ENCODE measurements at regions not wholly inside any gene's neighbourhood (a gene's known extent, or its start where the extent isn't known, plus 50 kb on each side); places are given as distances from the start of the nearest gene placed in this dataset.
A peak's percentile ranks its signal among the peaks of the same experiment; 100 is the strongest.

- H3K4me3 ChIP-seq (ENCODE audit: low read length), result no peak overlapping the region
- no peaks in the 10 kb centered on the region for H3K36me3 ChIP-seq (ENCODE audit: control insufficient read depth, insufficient read depth, low read length)
- no peaks in the 10 kb centered on the region for H3K9me3 ChIP-seq (replicated peaks; ENCODE audit: control insufficient read depth, low read depth, low read length)
- no CpG with 5 or more reads among the region's 3 CpGs for WGBS (ENCODE audit: insufficient coverage)
- H3K27me3 ChIP-seq (ENCODE audit: control insufficient read depth, insufficient read depth, low read length), result no peaks in the 10 kb centered on the region
- peaks cover 2% of the 10 kb centered on the region for H3K4me1 ChIP-seq (ENCODE audit: control insufficient read depth, insufficient read depth, low read length)
- no peak for DNase-seq
- no peak overlapping the region for H3K27ac ChIP-seq (ENCODE audit: low read length)
Measured at GRCh38 chr9:81470864-81471263, 218.5 kb downstream of the TLE1 start.

- no CpG with 5 or more reads among the region's 1 CpG for WGBS (ENCODE audit: insufficient coverage)
- no peaks in the 10 kb centered on the region for H3K36me3 ChIP-seq (ENCODE audit: control insufficient read depth, insufficient read depth, low read length)
- no peak for DNase-seq
- no peaks in the 10 kb centered on the region for H3K27me3 ChIP-seq (ENCODE audit: control insufficient read depth, insufficient read depth, low read length)
- no peak overlapping the region for H3K4me3 ChIP-seq (ENCODE audit: low read length)
- peaks cover 2% of the 10 kb centered on the region for H3K4me1 ChIP-seq (ENCODE audit: control insufficient read depth, insufficient read depth, low read length)
- H3K9me3 ChIP-seq (replicated peaks; ENCODE audit: control insufficient read depth, low read depth, low read length), result no peaks in the 10 kb centered on the region
- H3K27ac ChIP-seq (ENCODE audit: low read length), result no peak overlapping the region
Measured at GRCh38 chr9:81468084-81468595, 221.2 kb downstream of the TLE1 start.

GRCh38 chr9:81466981-81467380 is 222.4 kb downstream of the TLE1 start:
- Histone ChIP-seq H3K9me3 (replicated peaks; ENCODE audit: control insufficient read depth, low read depth, low read length) (no peaks in the 10 kb centered on the region), H3K4me3 (ENCODE audit: low read length) (no peak overlapping the region), H3K4me1 (ENCODE audit: control insufficient read depth, insufficient read depth, low read length) (peaks cover 2% of the 10 kb centered on the region), H3K27me3 (ENCODE audit: control insufficient read depth, insufficient read depth, low read length) (no peaks in the 10 kb centered on the region), H3K27ac (ENCODE audit: low read length) (no peak overlapping the region), H3K36me3 (ENCODE audit: control insufficient read depth, insufficient read depth, low read length) (no peaks in the 10 kb centered on the region)
- WGBS (ENCODE audit: insufficient coverage), result no CpG with 5 or more reads among the region's 5 CpGs
- DNase-seq, result no peak

GRCh38 chr9:81465468-81466011 is 223.8 kb downstream of the TLE1 start:
- Histone ChIP-seq H3K27me3 (ENCODE audit: control insufficient read depth, insufficient read depth, low read length) (no peaks in the 10 kb centered on the region), H3K36me3 (ENCODE audit: control insufficient read depth, insufficient read depth, low read length) (no peaks in the 10 kb centered on the region), H3K4me1 (ENCODE audit: control insufficient read depth, insufficient read depth, low read length) (peaks cover 2% of the 10 kb centered on the region), H3K9me3 (replicated peaks; ENCODE audit: control insufficient read depth, low read depth, low read length) (no peaks in the 10 kb centered on the region), H3K27ac (ENCODE audit: low read length) (peak overlapping the region; percentile 39), H3K4me3 (ENCODE audit: low read length) (no peak overlapping the region)
- peak; percentile 46 for DNase-seq
- 79% methylated on average over 5 of the region's 6 CpGs for WGBS (ENCODE audit: insufficient coverage)

- H3K9me3 ChIP-seq (replicated peaks; ENCODE audit: control insufficient read depth, low read depth, low read length), result no peaks in the 10 kb centered on the region
- no peak overlapping the region for H3K4me3 ChIP-seq (ENCODE audit: low read length)
- H3K27me3 ChIP-seq (ENCODE audit: control insufficient read depth, insufficient read depth, low read length), result no peaks in the 10 kb centered on the region
- H3K4me1 ChIP-seq (ENCODE audit: control insufficient read depth, insufficient read depth, low read length), result peaks cover 2% of the 10 kb centered on the region
- no peak overlapping the region for H3K27ac ChIP-seq (ENCODE audit: low read length)
- H3K36me3 ChIP-seq (ENCODE audit: control insufficient read depth, insufficient read depth, low read length), result no peaks in the 10 kb centered on the region
- DNase-seq, result no peak
Measured at GRCh38 chr9:81462801-81463200, 226.5 kb downstream of the TLE1 start.

GRCh38 chr9:81461196-81461595 is 228.2 kb downstream of the TLE1 start:
- Histone ChIP-seq H3K27me3 (ENCODE audit: control insufficient read depth, insufficient read depth, low read length) (no peaks in the 10 kb centered on the region), H3K9me3 (replicated peaks; ENCODE audit: control insufficient read depth, low read depth, low read length) (no peaks in the 10 kb centered on the region), H3K36me3 (ENCODE audit: control insufficient read depth, insufficient read depth, low read length) (no peaks in the 10 kb centered on the region), H3K27ac (ENCODE audit: low read length) (no peak overlapping the region), H3K4me3 (ENCODE audit: low read length) (no peak overlapping the region), H3K4me1 (ENCODE audit: control insufficient read depth, insufficient read depth, low read length) (peaks cover 2% of the 10 kb centered on the region)
- whole genome bisulfite sequencing (ENCODE audit: insufficient coverage), result 100% methylated on average over 2 of the region's 5 CpGs
- DNase-seq, result no peak

GRCh38 chr9:81460693-81461092 is 228.7 kb downstream of the TLE1 start:
- DNase-seq, result no peak
- no peak overlapping the region for H3K4me3 ChIP-seq (ENCODE audit: low read length)
- H3K36me3 ChIP-seq (ENCODE audit: control insufficient read depth, insufficient read depth, low read length), result no peaks in the 10 kb centered on the region
- no peaks in the 10 kb centered on the region for H3K9me3 ChIP-seq (replicated peaks; ENCODE audit: control insufficient read depth, low read depth, low read length)
- H3K27me3 ChIP-seq (ENCODE audit: control insufficient read depth, insufficient read depth, low read length), result no peaks in the 10 kb centered on the region
- H3K4me1 ChIP-seq (ENCODE audit: control insufficient read depth, insufficient read depth, low read length), result peaks cover under 1% of the 10 kb centered on the region
- no peak overlapping the region for H3K27ac ChIP-seq (ENCODE audit: low read length)
- no CpG with 5 or more reads among the region's 1 CpG for WGBS (ENCODE audit: insufficient coverage)

GRCh38 chr9:81459591-81459990 is 229.8 kb downstream of the TLE1 start:
- H3K4me1 ChIP-seq (ENCODE audit: control insufficient read depth, insufficient read depth, low read length), result no peaks in the 10 kb centered on the region
- H3K27ac ChIP-seq (ENCODE audit: low read length), result no peak overlapping the region
- H3K4me3 ChIP-seq (ENCODE audit: low read length), result no peak overlapping the region
- H3K27me3 ChIP-seq (ENCODE audit: control insufficient read depth, insufficient read depth, low read length), result no peaks in the 10 kb centered on the region
- H3K36me3 ChIP-seq (ENCODE audit: control insufficient read depth, insufficient read depth, low read length), result no peaks in the 10 kb centered on the region
- DNase-seq, result no peak
- H3K9me3 ChIP-seq (replicated peaks; ENCODE audit: control insufficient read depth, low read depth, low read length), result no peaks in the 10 kb centered on the region

- no peak overlapping the region for H3K4me3 ChIP-seq (ENCODE audit: low read length)
- no peaks in the 10 kb centered on the region for H3K36me3 ChIP-seq (ENCODE audit: control insufficient read depth, insufficient read depth, low read length)
- H3K27me3 ChIP-seq (ENCODE audit: control insufficient read depth, insufficient read depth, low read length), result no peaks in the 10 kb centered on the region
- no CpG with 5 or more reads among the region's 2 CpGs for WGBS (ENCODE audit: insufficient coverage)
- H3K27ac ChIP-seq (ENCODE audit: low read length), result no peak overlapping the region
- H3K9me3 ChIP-seq (replicated peaks; ENCODE audit: control insufficient read depth, low read depth, low read length), result no peaks in the 10 kb centered on the region
- no peaks in the 10 kb centered on the region for H3K4me1 ChIP-seq (ENCODE audit: control insufficient read depth, insufficient read depth, low read length)
- no peak for DNase-seq
Measured at GRCh38 chr9:81456431-81457006, 232.8 kb downstream of the TLE1 start.

- H3K4me3 ChIP-seq (ENCODE audit: low read length), result no peak overlapping the region
- H3K4me1 ChIP-seq (ENCODE audit: control insufficient read depth, insufficient read depth, low read length), result no peaks in the 10 kb centered on the region
- no peaks in the 10 kb centered on the region for H3K9me3 ChIP-seq (replicated peaks; ENCODE audit: control insufficient read depth, low read depth, low read length)
- DNase-seq, result no peak
- H3K27me3 ChIP-seq (ENCODE audit: control insufficient read depth, insufficient read depth, low read length), result no peaks in the 10 kb centered on the region
- H3K36me3 ChIP-seq (ENCODE audit: control insufficient read depth, insufficient read depth, low read length), result no peaks in the 10 kb centered on the region
- no peak overlapping the region for H3K27ac ChIP-seq (ENCODE audit: low read length)
- WGBS (ENCODE audit: insufficient coverage), result no CpG with 5 or more reads among the region's 4 CpGs
Measured at GRCh38 chr9:81455462-81456219, 233.7 kb downstream of the TLE1 start.
